Caco-2 (cell line): ENCODE measurements at regions not wholly inside any gene's neighbourhood (a gene's known extent, or its start where the extent isn't known, plus 50 kb on each side); places are given as distances from the start of the nearest gene placed in this dataset.
"Not testable (repeated sequence)": the region's sequence is repeated elsewhere in the genome, so short reads cannot be mapped to it uniquely, and the experiment has no call there.

Experiments
- BruUV-seq: library from RNA; stranded (reverse); fragments of 400-500 nt; replicated peaks from 2 replicates; lab custom pipeline; 2021; lab: Mats Ljungman, UMichigan
- CTCF ChIA-PET: fragments of 300-600 bp; sonication (Branson Sonifier 250); formaldehyde crosslinking; loops from one replicate; lab custom pipeline; 2022; ENCODE audit warnings: antibody characterized with exemption; lab: Charles Lee
- POLR2A ChIA-PET: fragments of 300-600 bp; sonication (Branson Sonifier 250); formaldehyde crosslinking; loops from one replicate; lab custom pipeline; 2022; ENCODE audit warnings: antibody characterized with exemption; lab: Charles Lee
- DNase-seq, 2 experiments: peaks; one replicate each; pipeline versions ENCODE4 v3.0.0 to v3.0.0-alpha.2; 2020 to 2022
- H3K27me3 ChIP-seq: replicated peaks from 2 replicates; pipeline ENCODE4 v1.6.0; 2011; ENCODE audit warnings: low read length; ENCODE audit not compliant: control insufficient read depth, insufficient read depth
- H3K36me3 ChIP-seq: 2 replicates; pipeline ENCODE4 v1.5.1; 2011; ENCODE audit warnings: low read length; ENCODE audit not compliant: control insufficient read depth, insufficient read depth
- H3K4me1 ChIP-seq: fragments of 250-450 bp; sonication (Bioruptor Pico); 2 replicates; pipeline ENCODE4 v1.5.1; 2020; ENCODE audit warnings: mild to moderate bottlenecking
- H3K4me3 ChIP-seq: 2 replicates; pipeline ENCODE4 v1.5.1; 2011; ENCODE audit warnings: low read depth, mild to moderate bottlenecking, control low read depth, low read length
- H3K9me3 ChIP-seq: fragments of 250-450 bp; sonication (Bioruptor Pico); 2 replicates; pipeline ENCODE4 v1.5.1; 2020; ENCODE audit warnings: mild to moderate bottlenecking, moderate library complexity
- H3K27ac Mint-ChIP-seq: one replicate; pipeline ENCODE4 v1.8.0; 2022; ENCODE audit warnings: mixed read lengths; ENCODE audit not compliant: unreplicated experiment
- H3K27me3 Mint-ChIP-seq: one replicate; pipeline ENCODE4 v1.8.0; 2022; ENCODE audit warnings: mixed read lengths; ENCODE audit not compliant: insufficient read depth, unreplicated experiment
- H3K36me3 Mint-ChIP-seq: one replicate; pipeline ENCODE4 v1.8.0; 2022; ENCODE audit warnings: mild to moderate bottlenecking, mixed read lengths; ENCODE audit not compliant: insufficient read depth, unreplicated experiment
- H3K4me1 Mint-ChIP-seq: one replicate; pipeline ENCODE4 v1.8.0; 2022; ENCODE audit warnings: low read depth, mixed read lengths; ENCODE audit not compliant: unreplicated experiment
- H3K4me3 Mint-ChIP-seq: one replicate; pipeline ENCODE4 v1.8.0; 2022; ENCODE audit warnings: mild to moderate bottlenecking, moderate library complexity, mixed read lengths; ENCODE audit not compliant: unreplicated experiment
- H3K9me3 Mint-ChIP-seq: one replicate; pipeline ENCODE4 v1.8.0; 2022; ENCODE audit warnings: mixed read lengths; ENCODE audit not compliant: unreplicated experiment
- CTCF ChIP-seq, 2 experiments: fragments of 200-600 bp in 1 of 2; IDR thresholded peaks; 1 replicate in 1 of 2; 2 replicates in 1 of 2; pipeline versions ENCODE4 v1.5.1 to v1.8.0; 2011 to 2022; ENCODE audit warnings: antibody characterized with exemption in 1 of 2, control low read depth in 1 of 2, inconsistent platforms in 1 of 2, low read depth in 1 of 2, low read length in 1 of 2, mild to moderate bottlenecking in 1 of 2, moderate library complexity in 1 of 2; ENCODE audit not compliant: insufficient read depth in 1 of 2, severe bottlenecking in 1 of 2, unreplicated experiment in 1 of 2
- intact Hi-C: fragments of 100-400 bp; cut with micrococcal nuclease; formaldehyde crosslinking; loops from one replicate; pipeline ENCODE4 v1.10.0; 2022; ENCODE audit not compliant: unreplicated experiment

GRCh38 chr9:39582677-39583412 lies 227.4 kb downstream of the SPATA31A1 start:
- H3K9me3 Mint-ChIP-seq, H3K27me3 ChIP-seq, CTCF ChIA-PET, H3K27me3 Mint-ChIP-seq, H3K36me3 ChIP-seq, H3K36me3 Mint-ChIP-seq, H3K4me1 ChIP-seq, H3K4me3 ChIP-seq, H3K9me3 ChIP-seq, BruUV-seq, H3K27ac Mint-ChIP-seq, H3K4me1 Mint-ChIP-seq, POLR2A ChIA-PET, DNase-seq, H3K4me3 Mint-ChIP-seq, intact Hi-C loops: not testable (repeated sequence)

GRCh38 chr9:39583413-39583747 lies 227.9 kb downstream of the SPATA31A1 start:
- H3K36me3 Mint-ChIP-seq, H3K27ac Mint-ChIP-seq, DNase-seq, H3K9me3 ChIP-seq, H3K27me3 ChIP-seq, H3K4me1 ChIP-seq, H3K27me3 Mint-ChIP-seq, H3K4me1 Mint-ChIP-seq, H3K4me3 ChIP-seq, POLR2A ChIA-PET, BruUV-seq, H3K9me3 Mint-ChIP-seq, CTCF ChIA-PET, H3K4me3 Mint-ChIP-seq, intact Hi-C loops, H3K36me3 ChIP-seq: not testable (repeated sequence)

- H3K27ac Mint-ChIP-seq, H3K4me3 ChIP-seq, H3K4me1 Mint-ChIP-seq, H3K36me3 Mint-ChIP-seq, H3K4me1 ChIP-seq, DNase-seq, H3K27me3 Mint-ChIP-seq, H3K27me3 ChIP-seq, H3K9me3 ChIP-seq, H3K4me3 Mint-ChIP-seq, POLR2A ChIA-PET, H3K36me3 ChIP-seq, CTCF ChIA-PET, H3K9me3 Mint-ChIP-seq, BruUV-seq, intact Hi-C loops: not testable (repeated sequence)
These were observed 229.8 kb downstream of the SPATA31A1 start for GRCh38 chr9:39585233-39585632.

GRCh38 chr9:39587844-39588499 lies 232.5 kb downstream of the SPATA31A1 start:
- DNase-seq, result no peak
- intact Hi-C loops, result no loop called here
- ChIA-PET POLR2A (no interaction called here), CTCF (no interaction called here)
- no TSS peak for BruUV-seq
- no peaks in the 10 kb centered on the region for H3K36me3 ChIP-seq
- H3K4me3 ChIP-seq, result no peak overlapping the region
- Mint-ChIP-seq H3K4me1 (no peaks in the 10 kb centered on the region), H3K27ac (no peak overlapping the region), H3K27me3 (no peaks in the 10 kb centered on the region), H3K9me3 (no peaks in the 10 kb centered on the region), H3K36me3 (no peaks in the 10 kb centered on the region), H3K4me3 (no peak overlapping the region)
- no peaks in the 10 kb centered on the region for H3K4me1 ChIP-seq
- H3K27me3 ChIP-seq, result no peaks in the 10 kb centered on the region
- 0 out of 2 replicates have a peak, but pooled peaks cover 3% of the 10 kb centered on the region for H3K9me3 ChIP-seq
- TF ChIP-seq CTCF (IDR thresholded peaks at IDR 0.05; ENCODE audit: insufficient read depth in 1 of 2, low read depth in 1 of 2, low read length in 1 of 2, severe bottlenecking in 1 of 2, unreplicated experiment in 1 of 2), result no peak
